ENCODE measurements at regions not wholly inside any gene's neighbourhood (a gene's known extent, or its start where the extent isn't known, plus 50 kb on each side); places are given as distances from the start of the nearest gene placed in this dataset.
"Not testable (repeated sequence)": the region's sequence is repeated elsewhere in the genome, so short reads cannot be mapped to it uniquely, and the experiment has no call there.

DNA sequence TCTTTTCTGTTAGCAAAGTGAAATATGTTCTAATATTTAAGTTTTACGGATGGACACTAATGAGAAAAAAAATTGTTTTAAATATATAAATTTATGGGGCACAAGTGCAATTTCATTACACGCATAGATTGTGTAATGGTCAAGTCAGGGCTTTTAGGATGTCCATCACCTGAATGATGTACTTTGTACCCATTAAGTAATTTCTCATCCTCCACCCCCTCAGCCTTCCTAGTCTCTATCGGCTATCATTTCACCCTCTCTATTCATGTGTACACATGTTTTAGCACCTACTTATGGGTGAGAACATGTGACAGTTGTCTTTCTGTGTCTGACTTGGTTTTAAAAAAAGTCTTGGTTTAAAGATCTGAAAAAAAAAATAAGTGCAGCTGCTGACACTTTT lies 616.0 kb downstream of the IQCM start:
- CTCF ChIA-PET = no interaction called here
- POLR2A ChIA-PET = no interaction called here

DNA sequence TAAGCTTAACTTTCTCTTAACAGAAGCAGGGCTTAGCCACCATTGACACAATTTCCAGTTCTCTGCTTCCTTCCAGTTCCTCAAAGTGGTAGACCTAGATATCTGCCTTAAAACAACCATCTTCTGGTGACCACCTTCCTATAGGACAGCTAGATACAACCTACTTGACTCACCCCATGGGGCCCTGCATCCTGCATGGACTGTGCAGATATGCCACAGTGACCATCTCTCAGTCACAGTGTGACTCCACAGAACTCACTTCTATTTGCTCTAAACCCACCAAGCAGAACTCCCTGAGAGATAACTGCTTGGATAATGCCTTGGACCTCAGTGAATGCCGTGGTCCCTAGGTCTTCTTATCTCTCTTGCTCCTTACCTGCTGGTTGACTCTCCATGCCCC lies 621.6 kb downstream of the IQCM start:
- CTCF ChIA-PET = no interaction called here
- no peak for DNase-seq

More for the DNA sequence above, 616.0 kb downstream of the IQCM start:
- no peaks in the 10 kb centered on the region for H3K27me3 Mint-ChIP-seq (ENCODE audit: low read depth)
- H3K9me3 Mint-ChIP-seq (ENCODE audit: insufficient read depth) = no peaks in the 10 kb centered on the region
- DNase-seq (no peak), ATAC-seq (no peak)
- no peaks in the 10 kb centered on the region for H3K4me1 Mint-ChIP-seq (ENCODE audit: low read depth)
- no peak overlapping the region for H3K4me3 Mint-ChIP-seq
- no peaks in the 10 kb centered on the region for H3K36me3 Mint-ChIP-seq (ENCODE audit: low read depth)
- no peak overlapping the region for H3K27ac Mint-ChIP-seq

DNA sequence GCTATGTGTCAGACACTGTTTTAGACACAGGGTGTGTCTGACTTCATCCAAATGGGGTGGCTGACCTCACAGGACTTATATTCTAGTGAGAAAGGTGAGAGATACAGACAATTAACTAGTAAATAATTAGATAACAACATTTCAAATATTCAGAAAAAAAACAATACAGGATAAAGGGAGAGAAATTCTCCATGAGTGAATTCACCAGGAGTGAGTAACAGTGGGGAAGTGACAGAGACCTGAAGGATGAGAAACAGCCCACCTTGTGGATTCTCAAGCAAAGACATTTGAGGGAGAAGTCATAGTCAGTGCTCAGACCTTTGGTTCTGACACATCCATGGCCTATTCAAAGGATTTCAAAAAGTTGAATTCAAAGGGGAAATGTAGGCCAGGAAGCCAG lies 627.9 kb downstream of the IQCM start:
- Mint-ChIP-seq H3K9me3 (ENCODE audit: insufficient read depth) (no peaks in the 10 kb centered on the region), H3K4me3 (no peak overlapping the region), H3K27me3 (ENCODE audit: low read depth) (no peaks in the 10 kb centered on the region), H3K27ac (no peak overlapping the region), H3K36me3 (ENCODE audit: low read depth) (no peaks in the 10 kb centered on the region), H3K4me1 (ENCODE audit: low read depth) (no peaks in the 10 kb centered on the region)
- ATAC-seq = no peak
- CTCF ChIA-PET = no interaction called here
- POLR2A ChIA-PET = no interaction called here
- no peak for DNase-seq

More for the DNA sequence above, 621.6 kb downstream of the IQCM start:
- H3K9me3 Mint-ChIP-seq (ENCODE audit: insufficient read depth) = no peaks in the 10 kb centered on the region
- no peaks in the 10 kb centered on the region for H3K36me3 Mint-ChIP-seq (ENCODE audit: low read depth)
- ATAC-seq = no peak
- no peaks in the 10 kb centered on the region for H3K27me3 Mint-ChIP-seq (ENCODE audit: low read depth)
- no peak overlapping the region for H3K27ac Mint-ChIP-seq
- no peaks in the 10 kb centered on the region for H3K4me1 Mint-ChIP-seq (ENCODE audit: low read depth)
- POLR2A ChIA-PET = no interaction called here
- H3K4me3 Mint-ChIP-seq = no peak overlapping the region

DNA sequence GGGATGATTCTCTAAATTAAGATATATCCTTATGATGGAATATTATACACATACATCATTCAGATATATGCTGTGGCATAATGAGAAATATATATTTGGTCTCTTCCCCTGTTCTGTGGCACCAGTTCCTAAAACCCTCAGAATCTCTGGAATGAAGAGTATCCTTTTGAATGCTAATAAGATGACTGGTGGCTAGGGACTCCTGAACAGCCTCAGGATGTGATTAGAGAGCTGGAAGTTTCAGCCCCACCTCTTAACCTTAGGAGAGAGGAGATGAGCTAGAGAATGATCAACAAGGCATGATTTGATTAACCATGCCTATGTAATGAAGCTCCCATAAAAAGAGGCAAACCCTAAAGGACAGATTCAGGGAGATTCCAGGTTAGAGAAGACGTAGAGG lies 632.0 kb downstream of the IQCM start:
- H3K27ac Mint-ChIP-seq = no peak overlapping the region
- H3K4me1 Mint-ChIP-seq (ENCODE audit: low read depth) = no peaks in the 10 kb centered on the region
- ChIA-PET CTCF (no interaction called here), POLR2A (no interaction called here)
- ATAC-seq (no peak), DNase-seq (no peak)
- no peaks in the 10 kb centered on the region for H3K36me3 Mint-ChIP-seq (ENCODE audit: low read depth)
- H3K4me3 Mint-ChIP-seq = no peak overlapping the region
- no peaks in the 10 kb centered on the region for H3K27me3 Mint-ChIP-seq (ENCODE audit: low read depth)
- H3K9me3 Mint-ChIP-seq (ENCODE audit: insufficient read depth) = no peaks in the 10 kb centered on the region

DNA sequence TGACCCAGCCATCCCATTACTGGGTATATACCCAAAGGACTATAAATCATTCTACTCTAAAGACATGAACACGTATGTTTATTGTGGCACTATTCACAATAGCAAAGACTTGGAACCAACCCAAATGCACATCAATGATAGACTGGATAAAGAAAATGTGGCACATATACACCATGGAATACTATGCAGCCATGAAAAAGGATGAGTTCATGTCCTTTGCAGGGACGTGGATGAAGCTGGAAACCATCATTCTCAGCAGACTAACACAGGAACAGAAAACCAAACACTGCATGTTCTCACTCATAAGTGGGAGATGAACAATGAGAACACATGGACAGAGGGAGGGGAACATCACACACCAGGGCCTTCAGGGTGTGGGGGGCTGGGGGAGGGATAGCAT lies 634.2 kb downstream of the IQCM start:
- H3K36me3 Mint-ChIP-seq (ENCODE audit: low read depth); H3K9me3 Mint-ChIP-seq (ENCODE audit: insufficient read depth); H3K27me3 Mint-ChIP-seq (ENCODE audit: low read depth); ATAC-seq; DNase-seq; POLR2A ChIA-PET; CTCF ChIA-PET; H3K4me3 Mint-ChIP-seq; H3K4me1 Mint-ChIP-seq (ENCODE audit: low read depth); H3K27ac Mint-ChIP-seq: not testable (repeated sequence)

DNA sequence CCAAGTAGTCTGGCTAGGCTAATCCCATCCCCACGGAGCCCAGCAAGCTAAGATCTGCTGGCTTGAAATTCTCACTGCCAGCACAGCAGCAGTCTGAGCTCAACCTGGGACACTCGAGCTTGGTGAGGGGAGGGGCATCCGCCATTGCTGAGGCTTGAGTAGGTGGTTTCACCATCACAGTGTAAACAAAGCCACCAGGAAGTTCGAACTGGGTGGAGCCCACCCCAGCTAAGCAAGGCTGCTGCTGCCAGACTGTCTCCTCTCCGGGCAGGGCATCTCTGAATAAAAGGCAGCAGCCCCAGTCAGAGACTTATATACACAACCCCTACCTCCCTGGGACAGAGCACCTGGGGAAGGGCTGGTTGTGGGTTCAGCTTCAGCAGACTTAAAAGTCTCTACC lies 639.6 kb downstream of the IQCM start:
- H3K4me1 Mint-ChIP-seq (ENCODE audit: low read depth) = no peaks in the 10 kb centered on the region
- H3K27me3 Mint-ChIP-seq (ENCODE audit: low read depth) = no peaks in the 10 kb centered on the region
- DNase-seq (no peak), ATAC-seq (no peak)
- ChIA-PET POLR2A (no interaction called here), CTCF (no interaction called here)
- no peaks in the 10 kb centered on the region for H3K9me3 Mint-ChIP-seq (ENCODE audit: insufficient read depth)
- H3K27ac Mint-ChIP-seq = no peak overlapping the region
- H3K36me3 Mint-ChIP-seq (ENCODE audit: low read depth) = no peaks in the 10 kb centered on the region
- H3K4me3 Mint-ChIP-seq = no peak overlapping the region

- ATAC-seq (no peak), DNase-seq (no peak)
- Mint-ChIP-seq H3K4me1 (ENCODE audit: low read depth) (no peaks in the 10 kb centered on the region), H3K9me3 (ENCODE audit: insufficient read depth) (no peaks in the 10 kb centered on the region), H3K36me3 (ENCODE audit: low read depth) (no peaks in the 10 kb centered on the region), H3K4me3 (no peak overlapping the region), H3K27me3 (ENCODE audit: low read depth) (no peaks in the 10 kb centered on the region), H3K27ac (no peak overlapping the region)
- ChIA-PET CTCF (no interaction called here), POLR2A (no interaction called here)
These were observed 640.1 kb downstream of the IQCM start for GRCh38 chr4:149175549-149175948.

GRCh38 chr4:149173241-149174013 lies 642.2 kb downstream of the IQCM start:
- no peak overlapping the region for H3K27ac Mint-ChIP-seq
- no peaks in the 10 kb centered on the region for H3K9me3 Mint-ChIP-seq (ENCODE audit: insufficient read depth)
- ChIA-PET POLR2A (no interaction called here), CTCF (no interaction called here)
- ATAC-seq (no peak), DNase-seq (no peak)
- H3K27me3 Mint-ChIP-seq (ENCODE audit: low read depth) = no peaks in the 10 kb centered on the region
- no peak overlapping the region for H3K4me3 Mint-ChIP-seq
- no peaks in the 10 kb centered on the region for H3K36me3 Mint-ChIP-seq (ENCODE audit: low read depth)
- no peaks in the 10 kb centered on the region for H3K4me1 Mint-ChIP-seq (ENCODE audit: low read depth)

GRCh38 chr4:149168645-149169044 lies 647.0 kb downstream of the IQCM start:
- DNase-seq (no peak), ATAC-seq (no peak)
- Mint-ChIP-seq H3K36me3 (ENCODE audit: low read depth) (no peaks in the 10 kb centered on the region), H3K4me3 (no peak overlapping the region), H3K27ac (no peak overlapping the region), H3K4me1 (ENCODE audit: low read depth) (no peaks in the 10 kb centered on the region), H3K9me3 (ENCODE audit: insufficient read depth) (no peaks in the 10 kb centered on the region), H3K27me3 (ENCODE audit: low read depth) (no peaks in the 10 kb centered on the region)
- ChIA-PET POLR2A (no interaction called here), CTCF (no interaction called here)

- no peaks in the 10 kb centered on the region for H3K27me3 Mint-ChIP-seq (ENCODE audit: low read depth)
- H3K36me3 Mint-ChIP-seq (ENCODE audit: low read depth) = no peaks in the 10 kb centered on the region
- ChIA-PET CTCF (no interaction called here), POLR2A (no interaction called here)
- no peaks in the 10 kb centered on the region for H3K9me3 Mint-ChIP-seq (ENCODE audit: insufficient read depth)
- ATAC-seq (no peak), DNase-seq (no peak)
- H3K4me3 Mint-ChIP-seq = no peak overlapping the region
- H3K4me1 Mint-ChIP-seq (ENCODE audit: low read depth) = no peaks in the 10 kb centered on the region
- H3K27ac Mint-ChIP-seq = no peak overlapping the region
These were observed 648.8 kb downstream of the IQCM start for GRCh38 chr4:149166876-149167275.

- no peak for ATAC-seq
- ChIA-PET CTCF (no interaction called here), POLR2A (no interaction called here)
- no peaks in the 10 kb centered on the region for H3K9me3 Mint-ChIP-seq (ENCODE audit: insufficient read depth)
- no peaks in the 10 kb centered on the region for H3K27me3 Mint-ChIP-seq (ENCODE audit: low read depth)
- no peak for DNase-seq
- H3K4me1 Mint-ChIP-seq (ENCODE audit: low read depth) = no peaks in the 10 kb centered on the region
- H3K36me3 Mint-ChIP-seq (ENCODE audit: low read depth) = no peaks in the 10 kb centered on the region
- no peak overlapping the region for H3K4me3 Mint-ChIP-seq
- H3K27ac Mint-ChIP-seq = no peak overlapping the region
These were observed 649.3 kb downstream of the IQCM start for GRCh38 chr4:149166365-149166764.

DNA sequence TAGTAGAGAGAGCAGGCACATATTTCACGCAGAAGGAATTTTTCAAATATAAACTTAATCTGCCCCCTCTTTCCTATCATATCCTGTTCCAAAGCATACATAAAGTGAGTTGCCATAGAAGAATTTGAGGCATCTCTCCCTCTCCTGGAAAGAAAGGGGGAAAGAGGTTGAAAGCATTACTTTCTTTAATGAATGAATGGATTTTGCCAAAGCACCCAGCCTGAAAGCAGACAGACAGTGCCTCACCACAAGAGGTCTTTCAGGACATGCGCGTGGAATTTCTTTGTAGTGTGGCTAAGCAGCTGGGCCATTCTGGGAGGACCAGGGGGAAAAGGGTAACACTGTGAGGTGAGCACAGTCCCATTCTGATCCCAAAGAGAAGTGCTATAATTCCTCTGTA lies 651.4 kb downstream of the IQCM start:
- DNase-seq (no peak), ATAC-seq (no peak)
- H3K9me3 Mint-ChIP-seq (ENCODE audit: insufficient read depth) = no peaks in the 10 kb centered on the region
- no peaks in the 10 kb centered on the region for H3K36me3 Mint-ChIP-seq (ENCODE audit: low read depth)
- no peaks in the 10 kb centered on the region for H3K4me1 Mint-ChIP-seq (ENCODE audit: low read depth)
- H3K27me3 Mint-ChIP-seq (ENCODE audit: low read depth) = no peaks in the 10 kb centered on the region
- H3K27ac Mint-ChIP-seq = no peak overlapping the region
- POLR2A ChIA-PET = no interaction called here
- H3K4me3 Mint-ChIP-seq = no peak overlapping the region
- CTCF ChIA-PET = no interaction called here

DNA sequence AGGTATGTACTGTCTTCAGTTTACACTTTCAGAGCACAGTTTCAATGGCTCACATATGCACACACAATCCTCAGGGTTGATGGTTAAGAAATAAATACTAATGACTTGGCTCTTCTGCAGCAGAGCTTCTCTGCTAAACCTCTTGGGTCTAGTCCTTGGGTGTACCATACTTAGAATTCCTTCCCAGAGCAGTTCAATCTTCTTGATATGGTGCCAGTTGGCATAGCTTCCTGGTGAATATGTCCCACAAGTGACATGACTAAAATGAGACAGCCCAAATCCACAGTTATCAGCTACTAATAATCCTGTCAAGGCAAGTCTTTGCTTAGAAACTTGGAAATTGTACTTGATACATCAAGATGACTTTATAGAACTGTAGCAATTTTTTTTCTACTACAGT lies 654.4 kb downstream of the IQCM start:
- no peak overlapping the region for H3K27ac Mint-ChIP-seq
- H3K4me1 Mint-ChIP-seq (ENCODE audit: low read depth) = no peaks in the 10 kb centered on the region
- ATAC-seq (no peak), DNase-seq (no peak)
- ChIA-PET CTCF (no interaction called here), POLR2A (no interaction called here)
- H3K4me3 Mint-ChIP-seq = no peak overlapping the region
- no peaks in the 10 kb centered on the region for H3K9me3 Mint-ChIP-seq (ENCODE audit: insufficient read depth)
- no peaks in the 10 kb centered on the region for H3K36me3 Mint-ChIP-seq (ENCODE audit: low read depth)
- H3K27me3 Mint-ChIP-seq (ENCODE audit: low read depth) = no peaks in the 10 kb centered on the region
